SK-N-MC (cell line): ENCODE measurements at regions not wholly inside any gene's neighbourhood (a gene's known extent, or its start where the extent isn't known, plus 50 kb on each side); places are given as distances from the start of the nearest gene placed in this dataset.

Experiments used
- EZH2 ChIP-seq: fragments of 200-600 bp; sonication (generic); IDR thresholded peaks from one replicate; pipeline ENCODE4 v1.6.1; 2017; ENCODE audit warnings: antibody characterized with exemption
- POLR2AphosphoS5 ChIP-seq: IDR thresholded peaks from 2 replicates; pipeline ENCODE4 v1.6.1; 2012; ENCODE audit warnings: mild to moderate bottlenecking, low read depth, low read length, borderline replicate concordance

- TF ChIP-seq POLR2AphosphoS5 (no peak), EZH2 (no peak)
Measured at GRCh38 chr2:150140777-150141176, 346.7 kb downstream of the RND3 start.
